ENCODE measurements at regions not wholly inside any gene's neighbourhood (a gene's known extent, or its start where the extent isn't known, plus 50 kb on each side); places are given as distances from the start of the nearest gene placed in this dataset.

GRCh38 chr2:67600222-67600871 lies 203.2 kb downstream of the ETAA1 start:
- Histone ChIP-seq H3K4me1 (ENCODE audit: low read length) (0 out of 2 replicates have a peak, but pooled peaks cover 2% of the 10 kb centered on the region), H3K9me2 (replicated peaks; ENCODE audit: insufficient read depth, low read length) (no peaks in the 10 kb centered on the region; the same call in 1 of the 2 replicates), H3K36me3 (ENCODE audit: insufficient read depth, low read length) (no peaks in the 10 kb centered on the region), H3K4me2 (ENCODE audit: low read depth, low read length, poor library complexity, severe bottlenecking) (no peak overlapping the region), H3K9me3 (ENCODE audit: low read length) (peaks cover 3% of the 10 kb centered on the region; the same call in 1 of the 2 replicates), H3K27ac (ENCODE audit: low read length) (no peak overlapping the region), H3K9ac (ENCODE audit: low read length) (no peak overlapping the region), H3K27me3 (ENCODE audit: low read length) (no peaks in the 10 kb centered on the region), H3K4me3 (ENCODE audit: low read length) (no peak overlapping the region), H2AFZ (ENCODE audit: low read length) (no peak overlapping the region), H4K20me1 (ENCODE audit: insufficient read depth, low read depth, low read length) (no peaks in the 10 kb centered on the region), H3K79me2 (ENCODE audit: low read length) (no peaks in the 10 kb centered on the region)
- DNase-seq = peak; percentile 72

- H3K9me2 ChIP-seq (replicated peaks; ENCODE audit: insufficient read depth, low read length) = no peaks in the 10 kb centered on the region; the same call in 1 of the 2 replicates
- no peak for DNase-seq
- H3K4me3 ChIP-seq (ENCODE audit: low read length) = no peak overlapping the region
- peaks cover 3% of the 10 kb centered on the region; the same call in 1 of the 2 replicates for H3K9me3 ChIP-seq (ENCODE audit: low read length)
- no peaks in the 10 kb centered on the region for H3K36me3 ChIP-seq (ENCODE audit: insufficient read depth, low read length)
- H4K20me1 ChIP-seq (ENCODE audit: insufficient read depth, low read depth, low read length) = no peaks in the 10 kb centered on the region
- no peak overlapping the region for H3K4me2 ChIP-seq (ENCODE audit: low read depth, low read length, poor library complexity, severe bottlenecking)
- no peaks in the 10 kb centered on the region for H3K79me2 ChIP-seq (ENCODE audit: low read length)
- H3K4me1 ChIP-seq (ENCODE audit: low read length) = 0 out of 2 replicates have a peak, but pooled peaks cover 2% of the 10 kb centered on the region
- H3K27ac ChIP-seq (ENCODE audit: low read length) = no peak overlapping the region
- no peak overlapping the region for H2AFZ ChIP-seq (ENCODE audit: low read length)
- H3K27me3 ChIP-seq (ENCODE audit: low read length) = no peaks in the 10 kb centered on the region
- no peak overlapping the region for H3K9ac ChIP-seq (ENCODE audit: low read length)
Measured at GRCh38 chr2:67600946-67601345, 203.8 kb downstream of the ETAA1 start.

GRCh38 chr2:67604360-67604759 lies 207.2 kb downstream of the ETAA1 start:
- no peak overlapping the region for H2AFZ ChIP-seq (ENCODE audit: low read length)

GRCh38 chr2:67612576-67613042 lies 215.5 kb downstream of the ETAA1 start:
- H3K4me3 ChIP-seq (ENCODE audit: low read length) = no peak overlapping the region
- no peak overlapping the region for H3K4me2 ChIP-seq (ENCODE audit: low read depth, low read length, poor library complexity, severe bottlenecking)
- H3K9ac ChIP-seq (ENCODE audit: low read length) = no peak overlapping the region
- H3K36me3 ChIP-seq (ENCODE audit: insufficient read depth, low read length) = no peaks in the 10 kb centered on the region
- H2AFZ ChIP-seq (ENCODE audit: low read length) = no peak overlapping the region
- H3K27me3 ChIP-seq (ENCODE audit: low read length) = no peaks in the 10 kb centered on the region
- H3K9me3 ChIP-seq (ENCODE audit: low read length) = no peaks in the 10 kb centered on the region
- H3K27ac ChIP-seq (ENCODE audit: low read length) = no peak overlapping the region
- H3K9me2 ChIP-seq (replicated peaks; ENCODE audit: insufficient read depth, low read length) = no peaks in the 10 kb centered on the region
- no peaks in the 10 kb centered on the region for H3K79me2 ChIP-seq (ENCODE audit: low read length)
- DNase-seq = no peak
- H3K4me1 ChIP-seq (ENCODE audit: low read length) = no peaks in the 10 kb centered on the region
- H4K20me1 ChIP-seq (ENCODE audit: insufficient read depth, low read depth, low read length) = no peaks in the 10 kb centered on the region

More at GRCh38 chr2:67604360-67604759, 207.2 kb downstream of the ETAA1 start:
- Histone ChIP-seq H3K27me3 (ENCODE audit: low read length) (no peaks in the 10 kb centered on the region), H3K9me2 (replicated peaks; ENCODE audit: insufficient read depth, low read length) (no peaks in the 10 kb centered on the region; the same call in 1 of the 2 replicates), H3K79me2 (ENCODE audit: low read length) (no peaks in the 10 kb centered on the region), H3K27ac (ENCODE audit: low read length) (no peak overlapping the region), H3K4me2 (ENCODE audit: low read depth, low read length, poor library complexity, severe bottlenecking) (no peak overlapping the region), H3K36me3 (ENCODE audit: insufficient read depth, low read length) (no peaks in the 10 kb centered on the region), H3K9ac (ENCODE audit: low read length) (no peak overlapping the region), H3K9me3 (ENCODE audit: low read length) (no peaks in the 10 kb centered on the region), H3K4me3 (ENCODE audit: low read length) (no peak overlapping the region), H4K20me1 (ENCODE audit: insufficient read depth, low read depth, low read length) (no peaks in the 10 kb centered on the region), H3K4me1 (ENCODE audit: low read length) (0 out of 2 replicates have a peak, but pooled peaks cover 2% of the 10 kb centered on the region)
- no peak for DNase-seq

- DNase-seq = no peak
- Histone ChIP-seq H3K9me2 (replicated peaks; ENCODE audit: insufficient read depth, low read length) (no peaks in the 10 kb centered on the region), H3K79me2 (ENCODE audit: low read length) (no peaks in the 10 kb centered on the region), H3K4me1 (ENCODE audit: low read length) (no peaks in the 10 kb centered on the region), H2AFZ (ENCODE audit: low read length) (no peak overlapping the region), H3K27ac (ENCODE audit: low read length) (no peak overlapping the region), H3K27me3 (ENCODE audit: low read length) (no peaks in the 10 kb centered on the region), H4K20me1 (ENCODE audit: insufficient read depth, low read depth, low read length) (no peaks in the 10 kb centered on the region), H3K9me3 (ENCODE audit: low read length) (no peaks in the 10 kb centered on the region), H3K4me3 (ENCODE audit: low read length) (no peak overlapping the region), H3K9ac (ENCODE audit: low read length) (no peak overlapping the region), H3K36me3 (ENCODE audit: insufficient read depth, low read length) (no peaks in the 10 kb centered on the region), H3K4me2 (ENCODE audit: low read depth, low read length, poor library complexity, severe bottlenecking) (no peak overlapping the region)
Measured at GRCh38 chr2:67613227-67613626, 216.1 kb downstream of the ETAA1 start.

- Histone ChIP-seq H3K4me3 (ENCODE audit: low read length) (no peak overlapping the region), H3K4me2 (ENCODE audit: low read depth, low read length, poor library complexity, severe bottlenecking) (no peak overlapping the region), H3K9me2 (replicated peaks; ENCODE audit: insufficient read depth, low read length) (0 out of 2 replicates have a peak, but pooled peaks cover 3% of the 10 kb centered on the region), H2AFZ (ENCODE audit: low read length) (no peak overlapping the region), H3K27me3 (ENCODE audit: low read length) (no peaks in the 10 kb centered on the region), H3K9me3 (ENCODE audit: low read length) (no peaks in the 10 kb centered on the region), H3K9ac (ENCODE audit: low read length) (no peak overlapping the region), H4K20me1 (ENCODE audit: insufficient read depth, low read depth, low read length) (no peaks in the 10 kb centered on the region), H3K4me1 (ENCODE audit: low read length) (no peaks in the 10 kb centered on the region), H3K36me3 (ENCODE audit: insufficient read depth, low read length) (no peaks in the 10 kb centered on the region), H3K27ac (ENCODE audit: low read length) (no peak overlapping the region), H3K79me2 (ENCODE audit: low read length) (no peaks in the 10 kb centered on the region)
- no peak for DNase-seq
Measured at GRCh38 chr2:67614454-67614853, 217.3 kb downstream of the ETAA1 start.

- Histone ChIP-seq H3K79me2 (ENCODE audit: low read length) (no peaks in the 10 kb centered on the region), H4K20me1 (ENCODE audit: insufficient read depth, low read depth, low read length) (no peaks in the 10 kb centered on the region), H3K27ac (ENCODE audit: low read length) (no peak overlapping the region), H3K9me2 (replicated peaks; ENCODE audit: insufficient read depth, low read length) (0 out of 2 replicates have a peak, but pooled peaks cover 3% of the 10 kb centered on the region), H3K9ac (ENCODE audit: low read length) (no peak overlapping the region), H3K4me3 (ENCODE audit: low read length) (no peak overlapping the region), H2AFZ (ENCODE audit: low read length) (no peak overlapping the region), H3K27me3 (ENCODE audit: low read length) (no peaks in the 10 kb centered on the region), H3K4me1 (ENCODE audit: low read length) (no peaks in the 10 kb centered on the region), H3K36me3 (ENCODE audit: insufficient read depth, low read length) (no peaks in the 10 kb centered on the region), H3K9me3 (ENCODE audit: low read length) (no peaks in the 10 kb centered on the region), H3K4me2 (ENCODE audit: low read depth, low read length, poor library complexity, severe bottlenecking) (no peak overlapping the region)
- DNase-seq = no peak
Measured at GRCh38 chr2:67616749-67617148, 219.6 kb downstream of the ETAA1 start.

- H3K79me2 ChIP-seq (ENCODE audit: low read length) = no peaks in the 10 kb centered on the region
- no peaks in the 10 kb centered on the region for H3K36me3 ChIP-seq (ENCODE audit: insufficient read depth, low read length)
- no peak overlapping the region for H3K4me3 ChIP-seq (ENCODE audit: low read length)
- no peak overlapping the region for H3K27ac ChIP-seq (ENCODE audit: low read length)
- H3K27me3 ChIP-seq (ENCODE audit: low read length) = no peaks in the 10 kb centered on the region
- H2AFZ ChIP-seq (ENCODE audit: low read length) = no peak overlapping the region
- 0 out of 2 replicates have a peak, but pooled peaks cover 3% of the 10 kb centered on the region for H3K9me2 ChIP-seq (replicated peaks; ENCODE audit: insufficient read depth, low read length)
- no peaks in the 10 kb centered on the region for H3K4me1 ChIP-seq (ENCODE audit: low read length)
- no peaks in the 10 kb centered on the region for H4K20me1 ChIP-seq (ENCODE audit: insufficient read depth, low read depth, low read length)
- no peak overlapping the region for H3K9ac ChIP-seq (ENCODE audit: low read length)
- H3K4me2 ChIP-seq (ENCODE audit: low read depth, low read length, poor library complexity, severe bottlenecking) = no peak overlapping the region
- H3K9me3 ChIP-seq (ENCODE audit: low read length) = no peaks in the 10 kb centered on the region
- DNase-seq = no peak
Measured at GRCh38 chr2:67619204-67619603, 222.1 kb downstream of the ETAA1 start.

Data from Karpas-422 (cell line).